ENCODE measurements at regions not wholly inside any gene's neighbourhood (a gene's known extent, or its start where the extent isn't known, plus 50 kb on each side); places are given as distances from the start of the nearest gene placed in this dataset.

GRCh38 chr11:98003606-98004371 lies 1017.0 kb upstream of the CNTN5 start:
- TF ChIP-seq POLR2A (IDR thresholded peaks at IDR 0.05) (no peak), CTCF (IDR thresholded peaks at IDR 0.05) (no peak)

Data from Peyer's patch (tissue), 4 donors.